AG04449 (cell line): ENCODE measurements at regions not wholly inside any gene's neighbourhood (a gene's known extent, or its start where the extent isn't known, plus 50 kb on each side); places are given as distances from the start of the nearest gene placed in this dataset.
"Not testable (repeated sequence)": the region's sequence is repeated elsewhere in the genome, so short reads cannot be mapped to it uniquely, and the experiment has no call there.

Experiments
- CTCF ChIA-PET: fragments of 350-600 bp; formaldehyde crosslinking; extraction: SDS; loops from one replicate; lab custom pipeline; 2021; ENCODE audit warnings: antibody characterized with exemption; lab: Yijun Ruan, JAX
- POLR2A ChIA-PET: fragments of 400-600, 350-600 bp; formaldehyde crosslinking; extraction: SDS; loops from one replicate; lab custom pipeline; 2020; ENCODE audit warnings: antibody characterized with exemption, inconsistent platforms; lab: Yijun Ruan, JAX
- DNase-seq: peaks from one replicate; pipeline ENCODE4 v3.0.0-alpha.2; 2010; ENCODE audit warnings: low read depth, low spot score
- H3K4me3 ChIP-seq: 2 replicates; pipeline ENCODE4 v1.5.1; 2011; ENCODE audit warnings: low read depth, mild to moderate bottlenecking, control low read depth, low read length
- CTCF ChIP-seq: IDR thresholded peaks from one replicate; pipeline ENCODE4 v1.5.1; 2011; ENCODE audit warnings: mild to moderate bottlenecking, moderate library complexity, low read length, control low read depth, inconsistent platforms; ENCODE audit not compliant: insufficient read depth; ENCODE audit errors: missing control alignments

GRCh38 chr12:131298526-131299369 is 345.0 kb downstream of the ADGRD1 start:
- H3K4me3 ChIP-seq, CTCF ChIA-PET, POLR2A ChIA-PET, DNase-seq: not testable (repeated sequence)

- H3K4me3 ChIP-seq, CTCF ChIA-PET, DNase-seq, POLR2A ChIA-PET: not testable (repeated sequence)
Measured at GRCh38 chr12:131299370-131299701, 345.6 kb downstream of the ADGRD1 start.

- POLR2A ChIA-PET, H3K4me3 ChIP-seq, DNase-seq, CTCF ChIA-PET: not testable (repeated sequence)
Measured at GRCh38 chr12:131303576-131303975, 349.9 kb downstream of the ADGRD1 start.

- DNase-seq, CTCF ChIA-PET, POLR2A ChIA-PET, H3K4me3 ChIP-seq: not testable (repeated sequence)
Measured at GRCh38 chr12:131304642-131305041, 350.9 kb downstream of the ADGRD1 start.

- no peak overlapping the region for H3K4me3 ChIP-seq
- ChIA-PET CTCF (no interaction called here), POLR2A (no interaction called here)
- no peak for DNase-seq
- TF ChIP-seq CTCF: no peak
Measured at GRCh38 chr12:131309700-131310099, 356.0 kb downstream of the ADGRD1 start.

GRCh38 chr12:131310227-131310969 is 356.7 kb downstream of the ADGRD1 start:
- DNase-seq, H3K4me3 ChIP-seq, CTCF ChIA-PET, POLR2A ChIA-PET: not testable (repeated sequence)

- CTCF ChIA-PET, POLR2A ChIA-PET, H3K4me3 ChIP-seq, DNase-seq: not testable (repeated sequence)
Measured at GRCh38 chr12:131311279-131311722, 357.6 kb downstream of the ADGRD1 start.

GRCh38 chr12:131311764-131312163 is 358.1 kb downstream of the ADGRD1 start:
- H3K4me3 ChIP-seq: no peak overlapping the region
- DNase-seq: no peak
- ChIA-PET POLR2A (no interaction called here), CTCF (no interaction called here)
- TF ChIP-seq CTCF: no peak

GRCh38 chr12:131312382-131312781 is 358.7 kb downstream of the ADGRD1 start:
- CTCF ChIA-PET: not testable (repeated sequence)

More at GRCh38 chr12:131312382-131312781, 358.7 kb downstream of the ADGRD1 start:
- H3K4me3 ChIP-seq, DNase-seq, POLR2A ChIA-PET: not testable (repeated sequence)
